ENCODE measurements at regions not wholly inside any gene's neighbourhood (a gene's known extent, or its start where the extent isn't known, plus 50 kb on each side); places are given as distances from the start of the nearest gene placed in this dataset.

DNA sequence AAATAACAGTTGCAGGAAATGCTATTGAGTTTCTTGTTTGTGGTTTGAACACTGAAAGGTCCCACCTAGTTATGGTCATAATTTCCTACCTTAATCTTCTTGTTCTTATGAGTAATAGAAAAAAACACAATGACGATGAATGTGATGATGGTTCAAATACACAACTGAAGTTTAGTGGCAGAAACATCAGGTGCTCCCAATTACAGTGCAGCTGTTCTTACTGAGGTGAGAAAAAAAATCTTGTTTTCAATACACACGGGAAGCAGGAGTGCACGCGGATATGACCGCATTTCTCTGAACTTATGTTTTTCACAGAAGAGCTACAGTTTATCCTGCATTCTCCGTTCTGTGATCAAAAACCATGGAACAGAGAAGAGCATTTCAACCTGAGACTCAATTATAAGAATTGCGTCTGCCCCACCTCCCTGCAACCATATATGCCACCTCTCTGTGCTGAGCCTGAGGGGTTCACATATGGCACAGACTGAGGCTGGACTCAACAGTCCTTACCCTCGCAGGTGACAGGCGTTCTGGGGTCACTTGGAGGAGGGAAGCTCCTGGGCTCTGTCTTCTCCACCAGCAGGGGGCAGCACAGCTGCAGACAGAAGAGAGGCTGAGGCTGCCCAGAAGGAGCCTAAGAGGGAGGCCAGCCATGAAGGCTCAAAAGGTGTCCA lies 99.7 kb upstream of the IGLL5 start:
- H3K27me3 ChIP-seq, result peaks cover 0 to 23% of the 10 kb centered on the region in 2 donors
- H3K4me3 ChIP-seq, result no peak overlapping the region
- H3K36me3 ChIP-seq, result no peaks in the 10 kb centered on the region
- H3K9me3 ChIP-seq, result no peaks in the 10 kb centered on the region
- DNase-seq (peak in 2 of 4 donors; percentile 35 to 56), ATAC-seq (peak; percentile 89)
- H3K4me1 ChIP-seq, result no peaks in the 10 kb centered on the region
- intact Hi-C loops (cut with DNase I), result no loop called here
- H3K27ac ChIP-seq, result no peak overlapping the region
- TF ChIP-seq, protein P1, sequence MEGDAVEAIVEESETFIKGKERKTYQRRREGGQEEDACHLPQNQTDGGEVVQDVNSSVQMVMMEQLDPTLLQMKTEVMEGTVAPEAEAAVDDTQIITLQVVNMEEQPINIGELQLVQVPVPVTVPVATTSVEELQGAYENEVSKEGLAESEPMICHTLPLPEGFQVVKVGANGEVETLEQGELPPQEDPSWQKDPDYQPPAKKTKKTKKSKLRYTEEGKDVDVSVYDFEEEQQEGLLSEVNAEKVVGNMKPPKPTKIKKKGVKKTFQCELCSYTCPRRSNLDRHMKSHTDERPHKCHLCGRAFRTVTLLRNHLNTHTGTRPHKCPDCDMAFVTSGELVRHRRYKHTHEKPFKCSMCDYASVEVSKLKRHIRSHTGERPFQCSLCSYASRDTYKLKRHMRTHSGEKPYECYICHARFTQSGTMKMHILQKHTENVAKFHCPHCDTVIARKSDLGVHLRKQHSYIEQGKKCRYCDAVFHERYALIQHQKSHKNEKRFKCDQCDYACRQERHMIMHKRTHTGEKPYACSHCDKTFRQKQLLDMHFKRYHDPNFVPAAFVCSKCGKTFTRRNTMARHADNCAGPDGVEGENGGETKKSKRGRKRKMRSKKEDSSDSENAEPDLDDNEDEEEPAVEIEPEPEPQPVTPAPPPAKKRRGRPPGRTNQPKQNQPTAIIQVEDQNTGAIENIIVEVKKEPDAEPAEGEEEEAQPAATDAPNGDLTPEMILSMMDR (IDR thresholded peaks at IDR 0.05), result peak; percentile 63 to 78

DNA sequence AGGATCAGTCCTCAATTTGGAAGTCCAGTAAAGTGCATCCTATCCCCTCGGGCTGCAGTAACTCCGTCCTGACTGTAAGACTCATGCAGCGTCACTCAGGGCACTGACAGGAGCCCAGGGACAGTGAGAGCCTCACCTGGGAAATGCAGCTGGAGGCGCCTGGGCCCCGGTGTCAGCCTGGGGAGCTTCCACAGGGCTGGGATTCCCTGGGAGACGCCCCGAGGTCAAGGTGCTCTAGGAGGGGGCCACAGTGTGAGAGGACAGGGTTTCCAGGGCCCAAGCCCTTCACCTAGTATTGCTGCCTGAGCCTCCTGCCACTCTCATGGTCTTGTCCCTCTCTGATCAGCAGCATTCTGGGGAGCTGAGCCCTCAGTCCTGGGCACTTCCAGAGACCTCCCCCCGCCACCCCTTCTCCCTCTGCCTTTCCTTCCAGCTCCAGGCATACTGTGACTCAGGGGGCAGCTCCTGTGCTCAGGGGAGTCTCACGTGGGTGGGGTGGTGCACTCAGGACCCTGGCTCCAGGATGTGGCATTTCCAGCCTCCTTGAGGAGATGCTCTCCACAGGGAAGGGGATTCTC lies 99.1 kb upstream of the IGLL5 start:
- Histone ChIP-seq H3K9me3 (no peaks in the 10 kb centered on the region), H3K27me3 (peaks cover 0 to 21% of the 10 kb centered on the region in 2 donors), H3K4me1 (no peaks in the 10 kb centered on the region), H3K4me3 (no peak overlapping the region), H3K27ac (no peak overlapping the region), H3K36me3 (no peaks in the 10 kb centered on the region)
- TF ChIP-seq, protein P1 (IDR thresholded peaks at IDR 0.05), result peak in 1 of 2 donors; percentile 4
- DNase-seq (no peak), ATAC-seq (no peak)
- intact Hi-C loops (cut with DNase I), result no loop called here

DNA sequence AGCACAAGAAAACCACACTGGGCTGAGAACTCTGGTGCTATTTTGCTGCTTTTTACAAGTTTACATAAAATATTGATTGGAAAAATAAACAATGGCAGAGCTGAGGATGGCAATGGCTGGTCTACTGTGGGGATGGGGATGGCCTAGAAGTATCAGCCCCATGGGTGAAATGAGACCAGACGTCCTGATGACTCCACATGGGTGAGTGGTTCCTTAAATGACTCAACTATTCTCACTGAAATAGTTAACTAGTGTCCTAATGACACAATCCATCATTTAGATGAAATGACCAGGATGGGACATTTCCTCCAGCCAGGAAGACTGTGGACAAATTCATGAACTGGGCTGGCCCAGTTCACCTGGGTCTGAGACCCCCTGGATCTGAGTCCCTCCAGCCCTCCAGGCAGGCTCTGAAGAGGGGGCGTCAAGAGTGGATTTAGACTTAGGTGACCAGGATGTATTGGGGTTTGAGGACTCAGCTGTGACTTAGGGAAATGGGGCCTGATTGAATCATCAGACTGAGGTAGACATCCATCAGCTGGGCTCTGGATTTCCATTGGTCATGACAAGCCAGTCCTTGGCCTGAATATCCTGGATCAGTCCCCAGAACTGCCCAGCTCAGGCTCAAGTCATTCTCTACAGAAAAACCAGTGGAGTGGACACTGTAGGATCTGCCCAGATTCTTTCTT lies 98.2 kb upstream of the IGLL5 start:
- DNase-seq, result no peak
- Histone ChIP-seq H3K27me3 (peaks cover 0 to 21% of the 10 kb centered on the region in 2 donors), H3K27ac (no peak overlapping the region), H3K4me1 (no peaks in the 10 kb centered on the region), H3K4me3 (no peak overlapping the region), H3K9me3 (no peaks in the 10 kb centered on the region), H3K36me3 (no peaks in the 10 kb centered on the region)
- TF ChIP-seq, protein P1 (IDR thresholded peaks at IDR 0.05), result no peak
- ATAC-seq, result no peak
- intact Hi-C loops (cut with DNase I), result no loop called here

DNA sequence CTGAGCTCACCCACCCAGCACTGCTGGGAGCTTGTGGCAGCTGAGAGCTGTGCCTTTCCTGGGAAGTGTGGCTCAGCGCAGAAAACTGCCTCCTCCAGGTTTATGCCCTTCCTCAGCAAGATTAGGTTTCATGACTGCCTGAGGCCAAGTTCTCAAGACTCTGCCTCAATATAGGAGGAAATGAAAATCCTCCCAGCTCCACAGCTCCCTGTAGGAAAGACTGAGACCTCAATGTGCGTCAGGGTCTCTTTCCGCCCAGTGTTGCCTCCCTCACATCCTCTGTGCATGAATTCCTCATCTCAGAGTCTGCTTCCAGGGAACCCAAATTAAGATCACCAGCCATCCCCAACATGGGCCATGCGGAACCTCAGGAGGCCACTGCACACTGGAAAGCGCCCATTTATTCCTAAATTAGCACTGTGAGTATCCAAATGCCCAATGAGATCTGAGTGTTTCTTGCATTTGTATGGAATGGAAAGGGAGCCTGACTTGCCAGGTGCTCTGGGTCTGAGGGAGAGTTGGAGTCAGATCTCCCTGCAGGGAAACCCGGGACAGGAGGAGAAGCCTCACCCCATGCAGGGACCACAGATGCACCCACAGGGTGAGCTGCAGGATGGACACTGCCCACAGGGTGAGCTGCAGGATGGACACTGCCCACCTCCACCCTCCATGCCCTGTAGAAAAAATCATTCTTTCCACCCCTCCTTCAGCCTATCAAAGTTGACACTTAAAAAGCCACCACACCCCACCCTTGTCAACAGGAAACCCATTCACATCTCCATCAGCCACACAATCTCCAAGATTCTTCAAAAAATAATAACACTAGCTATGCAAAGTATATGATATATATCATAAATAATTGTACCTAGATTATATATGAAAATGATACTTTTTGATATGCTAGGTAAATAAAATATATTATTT lies 97.4 kb upstream of the IGLL5 start:
- H3K9me3 ChIP-seq, result no peaks in the 10 kb centered on the region
- no peaks in the 10 kb centered on the region for H3K36me3 ChIP-seq
- H3K4me1 ChIP-seq, result no peaks in the 10 kb centered on the region
- DNase-seq (no peak), ATAC-seq (no peak)
- peaks cover 0 to 21% of the 10 kb centered on the region in 2 donors for H3K27me3 ChIP-seq
- TF ChIP-seq, protein P1 (IDR thresholded peaks at IDR 0.05), result no peak
- H3K27ac ChIP-seq, result no peak overlapping the region
- intact Hi-C loops (cut with DNase I), result no loop called here
- H3K4me3 ChIP-seq, result no peak overlapping the region

Measured in left lung (tissue), 4 donors.